MM.1S (cell line): ENCODE measurements at regions not wholly inside any gene's neighbourhood (a gene's known extent, or its start where the extent isn't known, plus 50 kb on each side); places are given as distances from the start of the nearest gene placed in this dataset.

Experiments used
- CTCF ChIP-seq: fragments of 300-600 bp; sonication (generic); IDR thresholded peaks from 2 replicates; pipeline ENCODE4 v1.5.1; 2016; ENCODE audit warnings: antibody characterized with exemption, low read length, mixed read lengths
- EZH2 ChIP-seq: fragments of 300-600 bp; sonication (generic); optimal IDR thresholded peaks from 2 replicates; pipeline ENCODE3; 2017; ENCODE audit warnings: low read depth, mild to moderate bottlenecking, antibody characterized with exemption, low read length, mixed read lengths

- TF ChIP-seq CTCF (no peak), EZH2 (no peak)
Observed at GRCh38 chr4:123083646-123084045, 161.2 kb upstream of the NUDT6 start.
